ENCODE measurements at regions not wholly inside any gene's neighbourhood (a gene's known extent, or its start where the extent isn't known, plus 50 kb on each side); places are given as distances from the start of the nearest gene placed in this dataset.

- Histone ChIP-seq H3K4me3 (replicated peaks in 1 of 2; ENCODE audit: low read depth in 1 of 2, low read length in 2 of 2) (no peak overlapping the region), H3K4me1 (ENCODE audit: control insufficient read depth in 1 of 2, insufficient read depth in 2 of 2, low read length in 2 of 2) (no peaks in the 10 kb centered on the region), H3K27me3 (ENCODE audit: insufficient read depth, low read length) (peaks cover 32% of the 10 kb centered on the region), H3K9ac (ENCODE audit: low read length) (no peak overlapping the region), H3K36me3 (ENCODE audit: control insufficient read depth in 1 of 2, insufficient read depth in 2 of 2, low read length in 2 of 2) (no peaks in the 10 kb centered on the region), H3K79me2 (ENCODE audit: insufficient read depth, low read length) (no peaks in the 10 kb centered on the region), H2AFZ (ENCODE audit: low read depth, low read length, poor library complexity, severe bottlenecking) (no peak overlapping the region), H3K4me2 (ENCODE audit: low read length) (no peak overlapping the region), H3K9me3 (ENCODE audit: control insufficient read depth in 1 of 2, insufficient read depth in 1 of 2, low read depth in 1 of 2, low read length in 2 of 2) (no peaks in the 10 kb centered on the region), H3K27ac (ENCODE audit: low read depth, low read length) (no peak overlapping the region), H4K20me1 (ENCODE audit: insufficient read depth) (no peaks in the 10 kb centered on the region), H3K9me2 (ENCODE audit: insufficient read depth) (no peaks in the 10 kb centered on the region)
- DNase-seq (ENCODE audit: low read depth, low spot score) (no peak), ATAC-seq (no peak)
- ChIA-PET RAD21 (ENCODE audit: low non-redundant PET in 1 of 2, low total read pairs in 2 of 2, uncharacterized antibody in 2 of 2, unreplicated experiment in 2 of 2) (no interaction called here), POLR2A (no interaction called here), CTCF (no interaction called here)
- intact Hi-C loops (cut with micrococcal nuclease) = no loop called here
- no peak for TF ChIP-seq CTCF (IDR thresholded peaks at IDR 0.05 in 2 of 3, conservative IDR thresholded peaks at IDR 0.05 in 1 of 3; ENCODE audit: borderline replicate concordance in 1 of 3, insufficient read depth in 1 of 3, low read depth in 2 of 3, low read length in 2 of 3)
- no peak for TF ChIP-seq EGR1 (IDR thresholded peaks at IDR 0.05; ENCODE audit: low read depth)
- TF ChIP-seq REST (IDR thresholded peaks at IDR 0.05; ENCODE audit: low read depth) = no peak
- TF ChIP-seq JUND (IDR thresholded peaks at IDR 0.05) = no peak
- TF ChIP-seq SRF (IDR thresholded peaks at IDR 0.05; ENCODE audit: low read depth) = no peak
- TF ChIP-seq POLR2A (IDR thresholded peaks at IDR 0.05; ENCODE audit: borderline replicate concordance, extremely low read depth, insufficient read depth, insufficient read length) = no peak
- no peak for TF ChIP-seq POLR2AphosphoS5 (IDR thresholded peaks at IDR 0.05; ENCODE audit: low read depth, low read length)
- no peak for TF ChIP-seq CBX3 (IDR thresholded peaks at IDR 0.05; ENCODE audit: low read depth)
- no peak for TF ChIP-seq ZNF274 (IDR thresholded peaks at IDR 0.05; ENCODE audit: low read depth, low read length)
- no peak for TF ChIP-seq RAD21 (IDR thresholded peaks at IDR 0.05; ENCODE audit: low read depth)
- no peak for TF ChIP-seq TCF7L2 (IDR thresholded peaks at IDR 0.05; ENCODE audit: borderline replicate concordance, extremely low read depth, insufficient read depth, insufficient read length)
- no peak for TF ChIP-seq FOSL1 (IDR thresholded peaks at IDR 0.05; ENCODE audit: low read depth)
- no peak for TF ChIP-seq EZH2phosphoT487 (IDR thresholded peaks at IDR 0.05; ENCODE audit: borderline replicate concordance)
- no TSS peak for BruUV-seq (replicated peaks)
Measured at GRCh38 chr15:60184579-60184978, 180.5 kb downstream of the FOXB1 start.

Data from HCT116 (cell line).